Left ventricle myocardium inferior (tissue), 1 donor: ENCODE measurements at regions not wholly inside any gene's neighbourhood (a gene's known extent, or its start where the extent isn't known, plus 50 kb on each side); places are given as distances from the start of the nearest gene placed in this dataset.
A peak's percentile ranks its signal among the peaks of the same experiment; 100 is the strongest.

Source experiments
- DNase-seq: peaks from one replicate; pipeline ENCODE4 v3.0.0-alpha.2; 2020
- H3K27ac ChIP-seq: fragments of 200-600 bp; replicated peaks from 2 replicates; pipeline ENCODE4 v1.8.0; 2021
- H3K27me3 ChIP-seq: fragments of 200-600 bp; 2 replicates; pipeline ENCODE4 v1.8.0; 2021; ENCODE audit warnings: low read depth
- H3K36me3 ChIP-seq: fragments of 200-600 bp; 2 replicates; pipeline ENCODE4 v1.8.0; 2021
- H3K4me1 ChIP-seq: fragments of 200-600 bp; 2 replicates; pipeline ENCODE4 v1.8.0; 2021
- H3K4me3 ChIP-seq: fragments of 200-600 bp; 2 replicates; pipeline ENCODE4 v1.8.0; 2021; ENCODE audit warnings: mild to moderate bottlenecking, moderate library complexity
- H3K9me3 ChIP-seq: fragments of 200-600 bp; replicated peaks from 2 replicates; pipeline ENCODE4 v1.8.0; 2021
- CTCF ChIP-seq: fragments of 200-600 bp; IDR thresholded peaks from 2 replicates; pipeline ENCODE4 v1.8.0; 2021; ENCODE audit warnings: antibody characterized with exemption, mild to moderate bottlenecking, borderline replicate concordance
- intact Hi-C: fragments of 100-400 bp; cut with micrococcal nuclease; formaldehyde crosslinking; loops from one replicate; pipeline ENCODE4 v1.11.0; 2022
- donor health status: DM: no; HTN: yes; CAD: no; lungs with severe emphysema.

GRCh38 chr2:224146356-224147160 is 107.5 kb upstream of the SERPINE2 start:
- Histone ChIP-seq H3K9me3 (no peaks in the 10 kb centered on the region), H3K4me1 (peaks cover 6% of the 10 kb centered on the region), H3K4me3 (no peak overlapping the region), H3K27ac (peak overlapping the region; percentile 41), H3K36me3 (no peaks in the 10 kb centered on the region), H3K27me3 (no peaks in the 10 kb centered on the region)
- DNase-seq = no peak
- no peak for TF ChIP-seq CTCF
- intact Hi-C loops = no loop called here

GRCh38 chr2:224145751-224146355 is 106.8 kb upstream of the SERPINE2 start:
- intact Hi-C loops = no loop called here
- Histone ChIP-seq H3K4me3 (no peak overlapping the region), H3K9me3 (no peaks in the 10 kb centered on the region), H3K36me3 (no peaks in the 10 kb centered on the region), H3K27ac (peak overlapping the region; percentile 61), H3K27me3 (no peaks in the 10 kb centered on the region), H3K4me1 (peaks cover 6% of the 10 kb centered on the region)
- TF ChIP-seq CTCF = no peak
- DNase-seq = no peak

- Histone ChIP-seq H3K27ac (no peak overlapping the region), H3K36me3 (no peaks in the 10 kb centered on the region), H3K27me3 (no peaks in the 10 kb centered on the region), H3K4me1 (peaks cover 6% of the 10 kb centered on the region), H3K9me3 (no peaks in the 10 kb centered on the region), H3K4me3 (no peak overlapping the region)
- DNase-seq = no peak
- TF ChIP-seq CTCF = no peak
- intact Hi-C loops = no loop called here
These were observed 104.4 kb upstream of the SERPINE2 start for GRCh38 chr2:224143526-224143925.

GRCh38 chr2:224142397-224143312 is 103.6 kb upstream of the SERPINE2 start:
- no peaks in the 10 kb centered on the region for H3K27me3 ChIP-seq
- H3K27ac ChIP-seq = no peak overlapping the region
- intact Hi-C loops = no loop called here
- TF ChIP-seq CTCF = peak; percentile 25
- DNase-seq = no peak
- peaks cover 6% of the 10 kb centered on the region for H3K4me1 ChIP-seq
- H3K36me3 ChIP-seq = no peaks in the 10 kb centered on the region
- no peak overlapping the region for H3K4me3 ChIP-seq
- H3K9me3 ChIP-seq = no peaks in the 10 kb centered on the region

GRCh38 chr2:224141304-224141703 is 102.2 kb upstream of the SERPINE2 start:
- intact Hi-C loops = no loop called here
- Histone ChIP-seq H3K27me3 (no peaks in the 10 kb centered on the region), H3K36me3 (no peaks in the 10 kb centered on the region), H3K9me3 (no peaks in the 10 kb centered on the region), H3K4me3 (no peak overlapping the region), H3K27ac (no peak overlapping the region), H3K4me1 (peaks cover 6% of the 10 kb centered on the region)
- TF ChIP-seq CTCF = no peak
- DNase-seq = no peak
